SU-DHL-6 (cell line): ENCODE measurements at regions not wholly inside any gene's neighbourhood (a gene's known extent, or its start where the extent isn't known, plus 50 kb on each side); places are given as distances from the start of the nearest gene placed in this dataset.

Experiments
- H2AFZ ChIP-seq: fragments of 200-600 bp; sonication (generic); 2 replicates; pipeline ENCODE4 v1.6.1; 2014; ENCODE audit warnings: low read depth, mild to moderate bottlenecking, moderate library complexity, mixed read lengths, antibody characterized with exemption, low read length; ENCODE audit not compliant: severe bottlenecking
- H3F3A ChIP-seq: fragments of 200-600 bp; shearing (Covaris generic); 2 replicates; pipeline ENCODE4 v1.6.0; 2016; ENCODE audit warnings: antibody characterized with exemption, mild to moderate bottlenecking; ENCODE audit not compliant: insufficient read depth
- H3K27ac ChIP-seq: fragments of 200-600 bp; sonication (generic); 2 replicates; pipeline ENCODE4 v1.5.1; 2016; ENCODE audit warnings: low read depth, mild to moderate bottlenecking, low read length, moderate library complexity, mixed read lengths
- H3K27me3 ChIP-seq: fragments of 200-600 bp; sonication (generic), shearing (Covaris generic); 2 replicates; pipeline ENCODE4 v1.6.0; 2014; ENCODE audit warnings: mild to moderate bottlenecking, low read length
- H3K36me3 ChIP-seq: fragments of 200-600 bp; sonication (generic); 2 replicates; pipeline ENCODE4 v1.6.1; 2014; ENCODE audit warnings: mild to moderate bottlenecking, low read length, mixed read lengths
- H3K4me2 ChIP-seq: fragments of 300-600, 200-600 bp; shearing (Covaris generic), sonication (generic); 2 replicates; pipeline ENCODE4 v1.6.0; 2014; ENCODE audit warnings: low read length, low read depth, mild to moderate bottlenecking; ENCODE audit not compliant: poor library complexity, severe bottlenecking
- H3K4me3 ChIP-seq: fragments of 200-600 bp; sonication (generic); 2 replicates; pipeline ENCODE4 v1.5.1; 2014; ENCODE audit warnings: antibody characterized with exemption, low read length, mild to moderate bottlenecking, mixed read lengths; ENCODE audit not compliant: insufficient read depth, poor library complexity, severe bottlenecking
- H3K79me2 ChIP-seq: fragments of 200-600 bp; sonication (generic); 2 replicates; pipeline ENCODE4 v1.6.1; 2014; ENCODE audit warnings: mild to moderate bottlenecking, low read length, moderate library complexity; ENCODE audit not compliant: insufficient read depth
- H3K9ac ChIP-seq: fragments of 200-600 bp; sonication (generic); 2 replicates; pipeline ENCODE4 v1.7.0; 2014; ENCODE audit warnings: mild to moderate bottlenecking, low read length
- H3K9me2 ChIP-seq: fragments of 200-600 bp; sonication (generic); replicated peaks from 2 replicates; pipeline ENCODE4 v1.6.1; 2014; ENCODE audit warnings: low read length; ENCODE audit not compliant: insufficient read depth
- H3K9me3 ChIP-seq: fragments of 200-600 bp; sonication (generic); 2 replicates; pipeline ENCODE4 v1.6.1; 2014; ENCODE audit warnings: low read length, mixed read lengths; ENCODE audit not compliant: insufficient read depth
- H4K20me1 ChIP-seq: fragments of 200-600 bp; sonication (generic); 2 replicates; pipeline ENCODE4 v1.6.1; 2014; ENCODE audit warnings: low read depth, mild to moderate bottlenecking, antibody characterized with exemption, low read length, moderate library complexity, mixed read lengths
- CTCF ChIP-seq: fragments of 200-600 bp; sonication (generic); IDR thresholded peaks from one replicate; pipeline ENCODE4 v1.5.1; 2017; ENCODE audit warnings: antibody characterized with exemption, mild to moderate bottlenecking, low read length, moderate library complexity; ENCODE audit not compliant: insufficient read depth, poor library complexity, severe bottlenecking
- EZH2phosphoT487 ChIP-seq: fragments of 200-600 bp; sonication (generic), shearing (Covaris generic); conservative IDR thresholded peaks from 2 replicates; pipeline ENCODE4 v1.6.1; 2018; ENCODE audit warnings: mild to moderate bottlenecking, antibody characterized with exemption, low read length, moderate library complexity, mixed read lengths

DNA sequence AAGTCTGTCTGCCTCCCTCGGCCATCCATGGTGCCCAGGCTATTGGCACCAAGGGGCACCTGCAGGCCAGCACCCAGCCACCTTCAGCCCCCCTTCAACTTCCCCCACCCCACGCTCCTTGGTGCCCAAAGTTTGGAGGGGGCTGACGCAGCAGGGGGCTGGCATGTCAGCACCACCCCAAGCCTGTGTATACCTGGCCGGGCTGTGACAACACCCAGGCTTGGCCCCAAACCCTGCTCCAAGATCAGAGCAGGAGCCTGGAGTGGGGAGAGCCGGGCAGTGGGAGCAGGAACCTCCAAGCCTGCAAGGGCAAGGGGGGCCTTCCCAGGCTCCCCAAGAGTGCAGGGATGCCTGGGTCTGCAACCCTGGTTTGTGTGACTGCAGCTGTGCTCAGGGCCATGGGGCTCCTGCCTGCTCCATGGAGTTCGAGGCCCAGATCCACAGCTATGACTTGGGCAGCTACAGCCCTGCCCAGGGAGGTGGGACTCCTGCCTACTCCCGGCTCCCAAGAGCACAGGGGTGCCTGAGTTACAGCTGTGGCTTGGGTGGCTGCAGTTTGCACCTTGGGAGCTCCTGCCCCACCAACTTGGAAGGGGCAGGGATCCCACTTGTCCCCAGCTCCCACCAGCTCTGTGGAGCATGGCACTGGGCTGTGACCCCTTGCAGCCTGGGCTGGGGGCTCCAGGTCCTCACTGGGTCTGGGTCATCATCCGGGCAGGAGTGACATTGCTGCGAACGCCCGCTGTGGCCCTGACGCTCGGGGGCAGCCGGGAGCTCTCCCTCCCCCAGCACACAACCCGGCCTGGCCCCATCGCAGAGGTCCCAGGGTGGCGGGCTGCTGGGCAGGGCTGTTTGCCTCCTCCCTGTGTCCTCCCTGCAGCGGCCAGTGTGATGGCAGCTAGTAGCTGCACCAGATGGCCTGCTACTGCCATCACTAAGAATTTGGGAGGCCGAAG is 175.5 kb upstream of the SDK2 start:
- H3K9ac ChIP-seq: no peak overlapping the region
- H2AFZ ChIP-seq: no peak overlapping the region
- no peak overlapping the region for H3K4me2 ChIP-seq
- no peaks in the 10 kb centered on the region for H3K27me3 ChIP-seq
- no peaks in the 10 kb centered on the region for H3K9me2 ChIP-seq
- no peak overlapping the region for H3K27ac ChIP-seq
- no peaks in the 10 kb centered on the region for H3F3A ChIP-seq
- H4K20me1 ChIP-seq: no peaks in the 10 kb centered on the region
- H3K36me3 ChIP-seq: no peaks in the 10 kb centered on the region
- H3K4me3 ChIP-seq: no peak overlapping the region
- no peaks in the 10 kb centered on the region for H3K9me3 ChIP-seq
- TF ChIP-seq CTCF (no peak), EZH2phosphoT487 (no peak)
- H3K79me2 ChIP-seq: no peaks in the 10 kb centered on the region

GRCh38 chr17:73820686-73821448 is 176.6 kb upstream of the SDK2 start:
- H3F3A ChIP-seq: no peaks in the 10 kb centered on the region
- no peaks in the 10 kb centered on the region for H3K9me2 ChIP-seq
- H3K27ac ChIP-seq: no peak overlapping the region
- H3K79me2 ChIP-seq: no peaks in the 10 kb centered on the region
- no peaks in the 10 kb centered on the region for H4K20me1 ChIP-seq
- H3K9me3 ChIP-seq: no peaks in the 10 kb centered on the region
- TF ChIP-seq CTCF (no peak), EZH2phosphoT487 (no peak)
- H3K4me3 ChIP-seq: no peak overlapping the region
- no peak overlapping the region for H2AFZ ChIP-seq
- H3K9ac ChIP-seq: no peak overlapping the region
- H3K36me3 ChIP-seq: no peaks in the 10 kb centered on the region
- H3K4me2 ChIP-seq: no peak overlapping the region
- no peaks in the 10 kb centered on the region for H3K27me3 ChIP-seq

- H3K27me3 ChIP-seq: no peaks in the 10 kb centered on the region
- H2AFZ ChIP-seq: no peak overlapping the region
- no peaks in the 10 kb centered on the region for H3K79me2 ChIP-seq
- H3K9me2 ChIP-seq: no peaks in the 10 kb centered on the region
- no peaks in the 10 kb centered on the region for H3K9me3 ChIP-seq
- no peaks in the 10 kb centered on the region for H4K20me1 ChIP-seq
- H3K27ac ChIP-seq: no peak overlapping the region
- no peak overlapping the region for H3K4me2 ChIP-seq
- no peak overlapping the region for H3K4me3 ChIP-seq
- H3K36me3 ChIP-seq: no peaks in the 10 kb centered on the region
- H3K9ac ChIP-seq: no peak overlapping the region
- H3F3A ChIP-seq: no peaks in the 10 kb centered on the region
- TF ChIP-seq EZH2phosphoT487: no peak
- no peak for TF ChIP-seq CTCF
Measured at GRCh38 chr17:73821665-73822064, 177.4 kb upstream of the SDK2 start.
